HepG2 (cell line): ENCODE measurements at regions not wholly inside any gene's neighbourhood (a gene's known extent, or its start where the extent isn't known, plus 50 kb on each side); places are given as distances from the start of the nearest gene placed in this dataset.

Experiments
- ATF6 ChIP-seq: sonication (generic); formaldehyde crosslinking; conservative IDR thresholded peaks from 2 replicates; pipeline ENCODE4 v1.4.0; 2020; ENCODE audit warnings: missing genetic modification reagents
- ATF7-NPFF ChIP-seq: sonication (generic); formaldehyde crosslinking; IDR thresholded peaks from 2 replicates; pipeline ENCODE4 v1.8.1; 2023; ENCODE audit warnings: mild to moderate bottlenecking, low read depth, missing genetic modification reagents, moderate library complexity
- DR1 ChIP-seq: sonication (generic); formaldehyde crosslinking; IDR thresholded peaks from 2 replicates; pipeline ENCODE4 v1.8.0; 2021; ENCODE audit warnings: mild to moderate bottlenecking, missing genetic modification reagents, inconsistent platforms
- EP300 ChIP-seq, 3 experiments: sonication (generic) in 1 of 3; formaldehyde crosslinking in 1 of 3; IDR thresholded peaks; 2 replicates each; pipeline versions ENCODE4 v1.5.1 to v1.6.1; 2011 to 2020; ENCODE audit warnings: low read depth in 2 of 3, low read length in 2 of 3, borderline replicate concordance in 1 of 3, improper control_type of control experiment in 1 of 3, mild to moderate bottlenecking in 1 of 3, missing genetic modification reagents in 1 of 3, moderate library complexity in 1 of 3
- FOSL2 ChIP-seq: sonication (generic); formaldehyde crosslinking; IDR thresholded peaks from 2 replicates; pipeline ENCODE4 v1.4.0; 2020; ENCODE audit warnings: missing genetic modification reagents
- MAFG ChIP-seq: sonication (generic); formaldehyde crosslinking; IDR thresholded peaks from 2 replicates; pipeline ENCODE4 v1.5.1; 2020; ENCODE audit warnings: mild to moderate bottlenecking, missing genetic modification reagents
- MLXIP ChIP-seq: sonication (generic); formaldehyde crosslinking; IDR thresholded peaks from 2 replicates; pipeline ENCODE4 v1.9.0; 2021; ENCODE audit warnings: missing genetic modification reagents, borderline replicate concordance
- ZFP91 ChIP-seq: sonication (generic); formaldehyde crosslinking; IDR thresholded peaks from 2 replicates; pipeline ENCODE4 v1.9.0; 2022; ENCODE audit warnings: missing genetic modification reagents, mild to moderate bottlenecking, borderline replicate concordance
- ZNF282 ChIP-seq: fragments of 450-650 bp; IDR thresholded peaks from 2 replicates; pipeline ENCODE4 v1.6.1; 2018; ENCODE audit not compliant: partially characterized antibody
- ZNF296 ChIP-seq: sonication (generic); formaldehyde crosslinking; conservative IDR thresholded peaks from 2 replicates; pipeline ENCODE4 v1.5.0; 2020; ENCODE audit warnings: mild to moderate bottlenecking, missing genetic modification reagents
- ZNF333 ChIP-seq: sonication (generic); formaldehyde crosslinking; IDR thresholded peaks from 2 replicates; pipeline ENCODE4 v1.4.0; 2020; ENCODE audit warnings: mild to moderate bottlenecking, missing genetic modification reagents, borderline replicate concordance
- ZNF350 ChIP-seq: sonication (generic); formaldehyde crosslinking; IDR thresholded peaks from 2 replicates; pipeline ENCODE4 v1.4.0; 2020; ENCODE audit warnings: mild to moderate bottlenecking, low read depth, missing genetic modification reagents, borderline replicate concordance
- ZSCAN30 ChIP-seq: sonication (generic); formaldehyde crosslinking; IDR thresholded peaks from 2 replicates; pipeline ENCODE4 v1.5.0; 2020; ENCODE audit warnings: mild to moderate bottlenecking, missing genetic modification reagents
- TF ChIP-seq, protein P1 (sequence below): IDR thresholded peaks from 2 replicates; pipeline ENCODE4 v1.6.1; 2016; ENCODE audit warnings: low read depth, control low read depth
- TF ChIP-seq, protein P2 (sequence below): sonication (generic); formaldehyde crosslinking; IDR thresholded peaks from 2 replicates; pipeline ENCODE4 v1.5.0; 2020; ENCODE audit warnings: missing genetic modification reagents
- TF ChIP-seq, protein P3 (sequence below): sonication (generic); formaldehyde crosslinking; IDR thresholded peaks from 2 replicates; pipeline ENCODE4 v1.8.0; 2022; ENCODE audit warnings: missing genetic modification reagents, mild to moderate bottlenecking, borderline replicate concordance

DNA sequence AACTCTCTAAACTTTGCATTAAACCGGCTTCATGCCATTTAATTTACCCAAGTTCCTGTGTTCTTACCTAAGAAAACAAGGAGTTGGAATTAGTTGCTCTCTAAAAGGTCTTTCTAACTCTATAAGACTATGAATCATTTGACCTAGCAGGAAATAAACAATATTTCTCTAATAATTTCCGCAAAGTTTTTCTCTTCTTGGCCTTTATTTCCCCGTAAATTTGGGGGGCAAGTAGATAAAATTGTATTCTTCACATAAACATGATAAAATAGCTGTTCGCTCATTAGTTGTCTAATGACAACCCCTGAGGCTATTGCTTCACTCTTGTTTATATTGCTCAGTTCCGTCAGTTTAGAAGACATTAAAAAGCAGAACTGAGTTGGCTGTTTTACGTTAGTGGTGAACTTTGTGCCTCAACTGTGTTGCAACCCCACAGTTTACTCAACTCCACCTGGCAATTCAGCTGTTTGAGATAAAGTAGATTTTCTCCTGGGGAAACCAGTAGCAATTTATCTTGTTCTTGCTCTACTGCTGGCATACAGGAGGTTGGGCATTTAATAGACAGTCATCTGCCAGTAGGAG, 74.7 kb downstream of the BTG1 start (continued):
- TF ChIP-seq, protein P1, sequence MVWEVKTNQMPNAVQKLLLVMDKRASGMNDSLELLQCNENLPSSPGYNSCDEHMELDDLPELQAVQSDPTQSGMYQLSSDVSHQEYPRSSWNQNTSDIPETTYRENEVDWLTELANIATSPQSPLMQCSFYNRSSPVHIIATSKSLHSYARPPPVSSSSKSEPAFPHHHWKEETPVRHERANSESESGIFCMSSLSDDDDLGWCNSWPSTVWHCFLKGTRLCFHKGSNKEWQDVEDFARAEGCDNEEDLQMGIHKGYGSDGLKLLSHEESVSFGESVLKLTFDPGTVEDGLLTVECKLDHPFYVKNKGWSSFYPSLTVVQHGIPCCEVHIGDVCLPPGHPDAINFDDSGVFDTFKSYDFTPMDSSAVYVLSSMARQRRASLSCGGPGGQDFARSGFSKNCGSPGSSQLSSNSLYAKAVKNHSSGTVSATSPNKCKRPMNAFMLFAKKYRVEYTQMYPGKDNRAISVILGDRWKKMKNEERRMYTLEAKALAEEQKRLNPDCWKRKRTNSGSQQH (CRISPR knock-in tag) = peak; percentile 65; the same call in 1 of the 2 replicates
- TF ChIP-seq ZNF350 (CRISPR knock-in tag) (no peak), FOSL2 (CRISPR knock-in tag) (peak; percentile 87), MLXIP (CRISPR knock-in tag) (no peak), ATF7-NPFF (CRISPR knock-in tag) (no peak), ATF6 (CRISPR knock-in tag) (no peak), ZNF296 (CRISPR knock-in tag) (no peak), DR1 (no peak), ZFP91 (no peak), ZNF333 (CRISPR knock-in tag) (no peak; the same call in 1 of the 2 replicates), MAFG (CRISPR knock-in tag) (no peak), EP300 (IDR thresholded peaks at IDR 0.05; ENCODE audit: low read depth in 2 of 2, low read length in 2 of 2) (peak; percentile 88 to 95), EP300 (CRISPR knock-in tag; IDR thresholded peaks at IDR 0.05; ENCODE audit: borderline replicate concordance) (peak; percentile 79), ZNF282 (no peak), ZSCAN30 (CRISPR knock-in tag) (no peak)
- TF ChIP-seq, protein P2, sequence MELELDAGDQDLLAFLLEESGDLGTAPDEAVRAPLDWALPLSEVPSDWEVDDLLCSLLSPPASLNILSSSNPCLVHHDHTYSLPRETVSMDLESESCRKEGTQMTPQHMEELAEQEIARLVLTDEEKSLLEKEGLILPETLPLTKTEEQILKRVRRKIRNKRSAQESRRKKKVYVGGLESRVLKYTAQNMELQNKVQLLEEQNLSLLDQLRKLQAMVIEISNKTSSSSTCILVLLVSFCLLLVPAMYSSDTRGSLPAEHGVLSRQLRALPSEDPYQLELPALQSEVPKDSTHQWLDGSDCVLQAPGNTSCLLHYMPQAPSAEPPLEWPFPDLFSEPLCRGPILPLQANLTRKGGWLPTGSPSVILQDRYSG (CRISPR knock-in tag) = no peak
- TF ChIP-seq, protein P3, sequence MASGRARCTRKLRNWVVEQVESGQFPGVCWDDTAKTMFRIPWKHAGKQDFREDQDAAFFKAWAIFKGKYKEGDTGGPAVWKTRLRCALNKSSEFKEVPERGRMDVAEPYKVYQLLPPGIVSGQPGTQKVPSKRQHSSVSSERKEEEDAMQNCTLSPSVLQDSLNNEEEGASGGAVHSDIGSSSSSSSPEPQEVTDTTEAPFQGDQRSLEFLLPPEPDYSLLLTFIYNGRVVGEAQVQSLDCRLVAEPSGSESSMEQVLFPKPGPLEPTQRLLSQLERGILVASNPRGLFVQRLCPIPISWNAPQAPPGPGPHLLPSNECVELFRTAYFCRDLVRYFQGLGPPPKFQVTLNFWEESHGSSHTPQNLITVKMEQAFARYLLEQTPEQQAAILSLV (CRISPR knock-in tag) = no peak
